HEK293T (cell line): ENCODE measurements at regions not wholly inside any gene's neighbourhood (a gene's known extent, or its start where the extent isn't known, plus 50 kb on each side); places are given as distances from the start of the nearest gene placed in this dataset.

Experiments
- FOXM1 ChIP-seq: fragments of 450-650 bp; IDR thresholded peaks from 2 replicates; pipeline ENCODE4 v1.6.1; 2017; ENCODE audit warnings: mild to moderate bottlenecking, borderline replicate concordance
- SP1 ChIP-seq: fragments of 450-650 bp; IDR thresholded peaks from 2 replicates; pipeline ENCODE4 v1.6.1; 2017

DNA sequence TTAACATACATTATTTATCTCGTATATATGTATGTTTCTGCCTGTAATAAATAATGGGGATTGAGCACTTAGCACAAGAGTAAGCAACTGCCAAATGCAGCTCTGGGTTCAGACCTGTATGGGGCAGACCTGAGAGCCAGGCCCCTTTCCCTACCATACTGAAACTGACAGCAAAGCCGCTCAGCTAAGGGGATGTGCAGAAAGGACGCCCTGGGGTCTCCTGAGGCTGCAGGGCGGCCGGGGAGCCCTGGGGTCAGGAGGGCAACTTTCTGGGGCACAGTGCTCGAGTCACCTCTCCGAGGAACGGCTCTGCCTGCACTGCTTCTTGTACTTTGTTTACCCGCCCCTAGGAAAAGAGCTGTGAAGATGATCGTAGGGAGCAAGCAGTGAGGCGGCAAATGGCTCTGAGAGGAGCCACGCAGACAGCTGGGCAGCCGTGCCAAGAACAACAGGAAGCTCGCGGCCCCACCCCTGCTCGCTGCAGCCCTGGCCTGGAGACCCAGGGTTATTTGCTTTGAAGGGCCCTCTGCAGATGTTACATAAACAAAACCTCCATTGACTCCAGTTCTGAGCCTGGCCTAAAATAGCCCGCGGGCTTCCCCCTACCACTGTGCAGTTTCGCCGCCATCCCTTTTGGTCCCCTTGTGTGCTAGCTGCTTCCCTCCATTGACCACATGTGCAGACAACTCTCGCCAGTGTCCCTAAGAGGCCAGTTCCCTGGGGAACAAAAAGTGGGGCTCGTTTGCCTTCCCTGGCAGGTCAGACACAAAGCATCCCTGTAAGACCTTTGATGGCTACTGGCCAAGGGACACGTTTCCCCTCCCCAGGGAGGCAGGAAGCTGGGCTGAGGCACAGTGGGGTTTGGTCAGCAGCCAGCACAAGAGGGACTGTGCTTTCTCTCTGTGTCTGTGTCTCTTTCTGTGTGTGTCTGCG, 111.3 kb upstream of the LNX1 start:
- TF ChIP-seq SP1 (no peak), FOXM1 (no peak)
